ENCODE measurements at regions not wholly inside any gene's neighbourhood (a gene's known extent, or its start where the extent isn't known, plus 50 kb on each side); places are given as distances from the start of the nearest gene placed in this dataset.

DNA sequence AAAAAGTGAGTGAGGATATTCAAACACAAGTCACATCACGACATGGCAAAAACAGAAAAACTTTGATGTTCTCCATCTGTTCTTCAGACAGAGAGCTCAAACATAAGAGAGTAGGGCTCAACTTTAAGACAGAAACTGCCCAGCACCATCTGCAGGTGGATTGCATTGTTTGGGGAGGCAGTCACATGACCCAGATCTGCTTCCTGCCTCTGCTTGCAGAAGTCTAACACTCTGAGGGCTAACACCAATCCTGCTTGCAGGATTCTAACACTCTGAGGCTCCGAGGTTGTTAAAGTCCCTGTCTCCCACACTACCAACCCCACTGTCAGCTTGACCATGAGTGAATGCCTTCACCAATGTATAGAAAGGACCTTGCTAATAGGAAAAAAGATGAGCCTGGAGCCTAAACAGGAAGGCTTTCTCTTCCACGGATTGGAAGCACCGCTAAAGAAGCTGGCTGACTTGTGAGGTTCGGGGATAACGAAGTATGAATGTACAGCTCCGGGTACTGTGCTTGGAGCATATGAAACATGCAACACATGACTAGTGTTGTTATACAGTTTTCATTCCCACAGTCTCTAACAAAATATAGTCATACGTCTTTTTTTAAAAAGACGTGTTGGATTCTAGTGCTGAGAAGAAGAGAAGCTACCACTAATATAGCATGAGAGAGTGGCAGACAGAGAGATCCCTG, 176.6 kb upstream of the CREB1 start:
- TF ChIP-seq CTCF (IDR thresholded peaks at IDR 0.05) (peak; percentile 36 to 39 (median 36)), POLR2AphosphoS5 (IDR thresholded peaks at IDR 0.05) (peak; percentile 35 to 43), POLR2A (IDR thresholded peaks at IDR 0.05; ENCODE audit: low read depth) (no peak), EP300 (IDR thresholded peaks at IDR 0.05) (no peak)
